ENCODE measurements at regions not wholly inside any gene's neighbourhood (a gene's known extent, or its start where the extent isn't known, plus 50 kb on each side); places are given as distances from the start of the nearest gene placed in this dataset.
"Not testable (repeated sequence)": the region's sequence is repeated elsewhere in the genome, so short reads cannot be mapped to it uniquely, and the experiment has no call there.

DNA sequence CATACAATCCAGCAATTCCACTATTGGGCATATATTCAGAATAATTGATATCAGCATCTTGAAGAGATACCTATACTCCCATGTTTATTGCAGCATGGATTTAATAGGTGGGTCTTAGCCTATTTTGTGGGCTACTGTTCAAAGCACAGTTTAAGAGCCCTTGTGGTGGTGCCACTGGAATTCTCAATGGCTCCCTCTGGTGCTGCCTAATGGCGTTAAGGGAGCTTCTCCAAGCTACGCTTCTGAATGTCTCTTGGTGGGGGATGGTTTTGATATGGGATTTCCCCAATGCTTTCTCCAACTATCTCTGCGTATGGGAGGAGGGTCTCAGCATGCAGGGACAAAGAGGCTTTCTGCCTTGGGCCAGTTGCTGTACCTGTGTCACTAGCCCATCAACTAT lies 188.3 kb downstream of the ZFY start:
- not testable (repeated sequence) for TF ChIP-seq YY1 (IDR thresholded peaks at IDR 0.05; ENCODE audit: insufficient read depth, insufficient replicate concordance, low read depth, low read length); EZH2 (conservative IDR thresholded peaks at IDR 0.05; ENCODE audit: low read depth, low read length); ZSCAN30 (CRISPR knock-in tag; IDR thresholded peaks at IDR 0.05); ZNF33B (CRISPR knock-in tag; IDR thresholded peaks at IDR 0.05); ZNF589 (CRISPR knock-in tag; conservative IDR thresholded peaks at IDR 0.05); JARID2 (CRISPR knock-in tag; IDR thresholded peaks at IDR 0.05; ENCODE audit: insufficient replicate concordance); CHD2 (IDR thresholded peaks at IDR 0.05; ENCODE audit: low read depth, low read length); CBX2 (IDR thresholded peaks at IDR 0.05; ENCODE audit: low read depth, low read length); CBX2 (CRISPR knock-in tag; IDR thresholded peaks at IDR 0.05; ENCODE audit: low read depth); EP300 (IDR thresholded peaks at IDR 0.05; ENCODE audit: low read depth in 2 of 2, low read length in 2 of 2); EP300 (CRISPR knock-in tag; IDR thresholded peaks at IDR 0.05; ENCODE audit: borderline replicate concordance); ZNF441 (CRISPR knock-in tag; IDR thresholded peaks at IDR 0.05; ENCODE audit: borderline replicate concordance); SMC3 (IDR thresholded peaks at IDR 0.05; ENCODE audit: low read length)
- TF ChIP-seq, protein P1, sequence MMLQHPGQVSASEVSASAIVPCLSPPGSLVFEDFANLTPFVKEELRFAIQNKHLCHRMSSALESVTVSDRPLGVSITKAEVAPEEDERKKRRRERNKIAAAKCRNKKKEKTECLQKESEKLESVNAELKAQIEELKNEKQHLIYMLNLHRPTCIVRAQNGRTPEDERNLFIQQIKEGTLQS (CRISPR knock-in tag; IDR thresholded peaks at IDR 0.05), result not testable (repeated sequence)
